Prostate gland (tissue), 2 donors: ENCODE measurements at regions not wholly inside any gene's neighbourhood (a gene's known extent, or its start where the extent isn't known, plus 50 kb on each side); places are given as distances from the start of the nearest gene placed in this dataset.
"Not testable (repeated sequence)": the region's sequence is repeated elsewhere in the genome, so short reads cannot be mapped to it uniquely, and the experiment has no call there.

Source experiments
- DNase-seq: peaks from one replicate; pipeline ENCODE4 v3.0.0-alpha.2; 2019; ENCODE audit warnings: low spot score
- H3K27ac ChIP-seq, 2 donors: fragments of 200-600 bp; sonication (generic); 2 replicates each; pipeline ENCODE4 v1.5.1; 2017 to 2019
- H3K27me3 ChIP-seq: fragments of 200-600 bp; sonication (generic); replicated peaks from 2 replicates; pipeline ENCODE4 v1.5.1; 2019; ENCODE audit not compliant: insufficient read depth
- H3K36me3 ChIP-seq, 2 donors: fragments of 200-600 bp; sonication (generic); 1 replicate in 1 of 2; 2 replicates in 1 of 2; pipeline versions ENCODE4 v1.5.1 to v1.8.1; 2017 to 2019
- H3K4me1 ChIP-seq: fragments of 200-600 bp; sonication (generic); replicated peaks from 2 replicates; pipeline ENCODE4 v1.5.1; 2019
- H3K4me3 ChIP-seq, 2 donors: fragments of 200-600 bp; sonication (generic); 2 replicates each; pipeline ENCODE4 v1.5.1; 2017 to 2019
- H3K9me3 ChIP-seq: fragments of 200-600 bp; sonication (generic); 2 replicates; pipeline ENCODE4 v1.5.1; 2017
- WGBS: methylation state at CpG from one replicate; pipeline ENCODE4 v1.1.5; 2018; 5-methylcytosine and 5-hydroxymethylcytosine counted together
- intact Hi-C: fragments of 100-400 bp; cut with DNase I; formaldehyde crosslinking; loops from one replicate; pipeline ENCODE4 v1.14.2; 2022

DNA sequence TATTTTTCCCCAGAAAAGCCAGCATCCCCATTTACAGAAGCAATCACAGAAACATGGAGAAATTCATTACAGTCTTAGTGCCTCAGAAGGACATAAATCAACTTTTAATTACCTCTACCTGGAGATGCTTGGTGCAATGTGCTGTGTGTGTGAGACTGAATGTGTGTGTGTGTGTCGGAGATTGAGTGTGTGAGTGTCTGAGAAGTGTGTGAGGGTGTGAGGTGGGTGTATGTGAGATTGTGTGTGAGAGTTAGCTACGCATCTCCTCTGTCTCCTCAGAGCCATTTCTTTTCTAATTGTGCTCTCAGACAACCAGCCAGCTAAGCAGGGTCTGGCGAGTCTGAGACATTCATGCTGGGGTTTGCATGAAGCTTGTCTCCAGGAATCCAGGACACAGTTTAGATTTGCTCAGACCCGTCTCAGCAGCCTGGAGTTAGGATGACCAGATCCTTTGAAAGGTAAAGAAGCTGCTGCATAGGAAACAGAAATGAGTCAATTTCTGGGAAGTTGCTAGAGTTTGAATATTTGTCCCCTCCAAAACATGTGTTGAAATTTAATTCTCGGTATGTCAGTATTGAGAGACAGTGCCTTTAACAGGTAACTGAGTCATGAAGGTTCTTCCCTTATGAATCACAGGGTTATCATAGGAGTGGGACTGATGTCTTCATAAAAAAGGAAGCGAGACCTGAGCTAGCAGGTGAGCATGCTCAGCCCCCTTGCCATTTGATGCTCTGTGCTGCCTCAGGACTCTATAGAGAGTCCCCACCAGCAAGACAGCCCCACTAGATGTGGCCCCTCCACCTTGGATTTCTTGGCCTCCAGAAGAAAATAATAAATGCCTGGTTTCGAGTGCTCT, 199.0 kb upstream of the PLGLB2 start:
- H3K4me1 ChIP-seq, DNase-seq, H3K36me3 ChIP-seq, intact Hi-C loops, H3K4me3 ChIP-seq, H3K27me3 ChIP-seq, H3K9me3 ChIP-seq, H3K27ac ChIP-seq: not testable (repeated sequence)
- WGBS: 95% methylated on average over 2 of the region's 7 CpGs

DNA sequence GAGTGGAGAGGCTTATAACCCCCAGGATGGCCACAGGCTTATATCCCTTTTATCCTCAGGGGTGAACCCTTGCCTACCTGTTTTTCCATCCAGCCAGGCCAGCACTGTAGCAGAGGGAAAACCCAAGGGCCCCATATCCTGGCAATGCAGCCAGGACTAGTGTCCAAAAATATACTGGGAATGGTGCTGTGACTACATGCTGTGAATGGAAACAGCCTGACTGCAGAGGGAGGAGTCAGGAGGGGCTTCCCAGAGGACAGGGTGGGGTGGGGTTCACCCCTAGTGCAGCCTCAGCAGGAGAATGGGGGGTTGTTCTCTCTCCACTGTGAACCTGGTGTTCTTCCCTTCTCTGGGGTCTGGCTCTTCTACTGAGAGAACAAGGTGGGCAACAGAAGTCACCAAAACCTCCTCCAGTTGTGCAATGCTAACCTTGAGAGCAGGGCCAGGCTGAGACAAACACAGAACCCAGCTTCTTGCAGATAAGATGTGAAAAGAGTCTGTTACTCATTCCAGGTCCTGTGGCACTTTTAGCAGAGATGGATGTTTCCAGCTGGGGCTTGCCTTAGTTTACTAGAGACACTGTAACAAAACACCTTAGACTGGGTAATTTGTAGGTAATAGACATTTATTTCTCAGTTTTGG, 198.2 kb upstream of the PLGLB2 start:
- H3K4me1 ChIP-seq, H3K9me3 ChIP-seq, DNase-seq, intact Hi-C loops, H3K36me3 ChIP-seq, H3K27ac ChIP-seq, H3K4me3 ChIP-seq, H3K27me3 ChIP-seq: not testable (repeated sequence)

DNA sequence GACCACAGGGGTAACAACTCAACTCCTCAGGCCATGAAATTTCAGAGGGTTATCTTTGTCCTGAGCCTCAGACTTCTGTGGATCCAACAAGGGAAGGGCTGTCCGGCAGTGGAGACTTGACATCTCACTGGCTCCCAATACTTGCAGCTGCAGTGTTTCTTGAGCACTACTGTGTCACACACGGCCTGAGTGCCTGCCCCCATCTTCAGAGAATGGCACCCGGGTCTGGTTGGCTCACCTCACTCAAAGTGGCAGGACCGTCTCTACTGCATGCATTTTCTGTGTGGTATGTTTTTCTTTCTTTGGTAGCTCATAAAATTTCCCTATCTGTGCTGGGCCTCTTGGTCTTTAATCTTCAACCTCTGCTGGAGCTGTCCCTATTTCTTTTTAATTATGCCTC, 193.2 kb upstream of the PLGLB2 start:
- 40% methylated on average over 1 of the region's 4 CpGs for WGBS
- DNase-seq, H3K4me1 ChIP-seq: not testable (repeated sequence)

DNA sequence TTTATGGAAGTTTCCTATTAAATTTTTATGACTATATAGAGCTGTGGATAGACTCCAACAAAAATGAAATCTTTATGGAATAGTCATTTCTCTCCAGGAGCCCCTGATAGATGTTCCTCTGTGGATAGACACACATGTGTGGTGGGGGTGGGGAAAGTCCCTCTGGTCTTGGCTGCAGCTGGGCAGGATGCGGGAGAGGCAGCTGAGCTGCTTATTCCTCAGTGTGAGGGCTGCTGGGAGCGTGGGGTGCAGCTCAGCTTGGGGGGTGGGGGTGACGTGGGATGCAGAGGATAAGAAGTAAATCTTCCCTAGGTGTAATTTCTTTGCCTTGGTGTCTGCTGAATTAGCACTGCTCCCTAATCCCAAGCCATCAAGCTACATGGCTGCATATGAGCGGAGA, 192.8 kb upstream of the PLGLB2 start:
- H3K4me1 ChIP-seq, H3K4me3 ChIP-seq, H3K9me3 ChIP-seq, H3K36me3 ChIP-seq, H3K27ac ChIP-seq, H3K27me3 ChIP-seq, DNase-seq, intact Hi-C loops: not testable (repeated sequence)
- no CpG with 5 or more reads among the region's 4 CpGs for WGBS

More for the DNA sequence above, 193.2 kb upstream of the PLGLB2 start:
- H3K9me3 ChIP-seq, H3K4me3 ChIP-seq, H3K27ac ChIP-seq, intact Hi-C loops, H3K36me3 ChIP-seq, H3K27me3 ChIP-seq: not testable (repeated sequence)

DNA sequence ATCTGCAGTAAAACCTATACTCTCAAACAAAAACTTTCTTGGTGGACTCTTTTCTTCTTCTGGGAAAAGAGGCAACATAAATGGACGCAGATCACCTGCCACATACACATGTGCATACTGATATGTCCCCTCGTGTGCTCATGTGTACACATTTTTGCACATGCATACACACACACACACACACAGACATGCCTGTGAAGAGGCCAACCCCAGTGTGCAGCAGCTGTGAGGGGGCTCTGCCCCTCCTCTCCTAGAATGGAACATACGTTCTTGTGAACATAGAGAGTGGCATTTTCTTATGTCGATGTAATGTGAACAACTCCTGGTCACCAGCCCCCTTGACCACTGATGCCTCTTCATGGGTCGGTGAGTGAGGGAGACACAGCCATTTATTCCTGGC, 188.9 kb upstream of the PLGLB2 start:
- H3K27me3 ChIP-seq, intact Hi-C loops, H3K36me3 ChIP-seq, DNase-seq, H3K4me3 ChIP-seq, H3K4me1 ChIP-seq, H3K9me3 ChIP-seq, H3K27ac ChIP-seq: not testable (repeated sequence)
- 86% methylated on average over 3 of the region's 5 CpGs for WGBS

DNA sequence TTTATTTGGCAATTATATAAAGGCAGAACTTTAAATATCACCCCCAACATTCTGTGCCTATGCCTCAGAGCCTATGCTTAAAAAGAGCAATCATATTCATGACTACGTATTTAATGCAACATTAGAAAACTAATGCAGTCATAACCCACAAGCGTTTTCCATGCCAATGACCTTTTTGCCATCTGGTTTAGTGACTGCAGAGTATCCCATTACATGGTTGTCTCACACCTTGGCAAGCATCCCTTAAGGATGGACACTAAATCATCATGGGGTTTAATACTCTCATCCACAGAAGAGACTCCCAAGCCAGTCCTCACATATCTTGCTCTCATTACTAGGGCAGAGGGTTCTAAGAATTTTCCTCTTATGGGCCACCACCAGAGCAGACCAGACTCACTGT, 188.2 kb upstream of the PLGLB2 start:
- H3K9me3 ChIP-seq, H3K4me1 ChIP-seq, H3K27me3 ChIP-seq, H3K4me3 ChIP-seq, H3K27ac ChIP-seq, intact Hi-C loops, DNase-seq, H3K36me3 ChIP-seq: not testable (repeated sequence)
- 80% methylated on average over 1 of the region's 2 CpGs for WGBS

DNA sequence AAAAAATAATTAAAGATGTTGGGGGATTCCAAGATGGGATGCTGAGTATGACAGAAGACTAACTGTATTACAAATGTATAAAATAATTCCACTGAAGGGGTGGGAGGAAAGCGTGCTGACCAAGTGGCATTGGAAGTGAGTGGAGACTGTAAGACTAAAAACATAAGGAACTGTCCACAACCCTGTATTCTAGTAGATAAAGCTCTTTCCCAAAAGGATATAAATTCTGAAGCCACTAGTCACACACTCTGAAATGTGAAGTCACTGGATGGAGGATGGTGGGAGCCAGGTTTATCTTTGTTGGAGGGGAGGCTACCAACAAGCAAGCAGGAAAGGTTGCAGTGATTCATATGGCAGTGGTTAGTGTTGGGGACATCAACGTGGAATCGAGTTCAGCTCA, 182.8 kb upstream of the PLGLB2 start:
- H3K9me3 ChIP-seq, H3K27me3 ChIP-seq, H3K4me3 ChIP-seq, H3K27ac ChIP-seq, H3K36me3 ChIP-seq, H3K4me1 ChIP-seq, intact Hi-C loops, DNase-seq: not testable (repeated sequence)
- WGBS: 100% methylated on average over 1 of the region's 3 CpGs

DNA sequence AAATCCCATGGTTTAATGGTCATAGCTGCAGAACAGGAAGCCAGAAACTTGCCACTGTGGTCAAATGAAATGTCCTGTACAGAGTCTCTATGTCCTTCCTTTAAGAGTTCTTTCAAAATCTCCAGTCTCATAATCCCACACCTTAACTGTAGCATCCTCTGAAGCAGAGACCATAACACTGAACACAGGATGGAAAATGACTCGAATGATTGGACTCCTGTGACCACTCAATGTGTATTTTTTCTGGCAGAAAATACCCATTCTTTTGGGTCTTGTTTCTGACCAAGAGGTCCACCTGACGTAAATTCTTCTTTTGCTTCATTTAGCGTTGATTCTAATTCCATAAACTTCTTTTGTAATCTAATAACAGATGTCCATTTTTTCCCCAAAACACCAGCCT, 181.4 kb upstream of the PLGLB2 start:
- H3K27ac ChIP-seq, H3K9me3 ChIP-seq, intact Hi-C loops, H3K4me1 ChIP-seq, H3K27me3 ChIP-seq, H3K4me3 ChIP-seq, DNase-seq, H3K36me3 ChIP-seq: not testable (repeated sequence)
- WGBS: 96% methylated on average over 3 of the region's 3 CpGs

DNA sequence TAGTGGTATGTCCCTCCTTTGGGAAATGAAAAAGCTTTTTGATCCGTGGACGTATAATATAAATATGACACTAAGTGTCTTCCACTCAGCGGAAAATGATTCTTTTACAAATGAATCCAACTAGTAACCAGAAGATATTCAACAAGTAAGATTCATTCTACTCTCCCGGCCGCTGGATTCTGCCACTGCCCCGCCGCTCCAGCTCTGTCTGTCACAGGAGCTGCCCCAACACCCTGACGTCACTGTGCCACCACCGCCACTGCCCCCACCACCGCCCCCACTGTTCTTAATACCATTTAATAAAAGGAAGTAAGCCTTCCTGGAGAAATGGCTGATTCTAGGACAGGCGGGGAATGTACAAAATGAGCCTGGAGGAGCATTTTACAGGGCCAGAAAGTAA, 180.8 kb upstream of the PLGLB2 start:
- H3K36me3 ChIP-seq, intact Hi-C loops, DNase-seq, H3K27ac ChIP-seq, H3K9me3 ChIP-seq, H3K4me3 ChIP-seq, H3K27me3 ChIP-seq, H3K4me1 ChIP-seq: not testable (repeated sequence)
- WGBS: 89% methylated on average over 11 of the region's 11 CpGs

DNA sequence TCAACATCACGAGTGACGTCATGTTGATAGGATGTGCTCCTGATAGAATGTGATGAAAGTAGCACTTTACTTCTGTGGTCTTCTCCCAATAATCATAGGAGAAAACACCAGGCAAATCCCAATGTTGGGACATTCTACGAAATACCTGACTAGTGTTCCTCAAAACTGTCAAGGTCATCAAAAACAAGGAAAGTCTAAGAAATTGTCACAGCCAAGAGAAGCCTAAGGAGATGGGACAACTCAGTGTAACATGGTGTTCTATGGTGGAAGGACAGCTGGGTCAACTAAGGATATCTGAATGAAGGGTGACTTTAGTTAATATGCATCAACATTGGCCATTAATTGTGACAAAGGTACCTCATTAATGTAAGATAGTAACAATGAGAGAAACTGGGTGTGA, 180.0 kb upstream of the PLGLB2 start:
- H3K27me3 ChIP-seq, H3K4me3 ChIP-seq, H3K9me3 ChIP-seq, H3K27ac ChIP-seq, intact Hi-C loops, H3K4me1 ChIP-seq, DNase-seq, H3K36me3 ChIP-seq: not testable (repeated sequence)
- WGBS: 88% methylated on average over 3 of the region's 3 CpGs

DNA sequence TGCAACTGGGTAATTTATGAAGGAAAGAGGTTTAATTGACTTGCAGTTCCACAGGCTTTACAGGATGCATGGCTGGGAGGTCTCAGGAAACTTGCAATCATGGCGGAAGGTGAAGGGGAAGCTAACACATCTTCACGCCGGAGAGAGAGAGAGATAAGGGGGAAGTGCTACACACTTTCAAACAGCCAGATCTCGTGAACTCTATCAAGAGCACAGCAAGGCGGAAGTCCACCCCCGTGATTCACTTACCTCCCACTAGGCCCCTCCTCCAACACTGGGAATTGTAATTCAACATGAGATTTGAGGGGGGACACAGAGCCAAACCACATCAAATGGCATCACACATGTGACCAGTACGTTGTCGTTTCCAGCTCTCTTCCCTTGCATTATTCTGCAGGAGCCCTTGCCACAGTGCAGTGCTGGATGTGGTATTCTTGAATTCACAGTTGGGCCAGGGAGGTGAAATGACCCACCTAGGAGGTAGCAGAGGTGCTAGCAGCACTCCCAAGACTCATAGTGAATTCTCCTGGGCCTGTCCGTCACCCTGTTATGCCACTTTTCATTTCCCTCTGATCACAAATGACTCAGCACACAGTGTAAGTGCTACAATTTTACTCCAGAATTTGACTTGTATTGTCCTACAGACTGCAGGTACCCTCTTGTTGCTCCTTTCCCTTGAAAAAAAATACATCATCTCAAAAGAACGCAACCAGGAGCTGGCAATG, 179.2 kb upstream of the PLGLB2 start:
- H3K27ac ChIP-seq, H3K27me3 ChIP-seq, H3K36me3 ChIP-seq, H3K9me3 ChIP-seq, H3K4me1 ChIP-seq, H3K4me3 ChIP-seq, intact Hi-C loops, DNase-seq: not testable (repeated sequence)
- 97% methylated on average over 9 of the region's 10 CpGs for WGBS

DNA sequence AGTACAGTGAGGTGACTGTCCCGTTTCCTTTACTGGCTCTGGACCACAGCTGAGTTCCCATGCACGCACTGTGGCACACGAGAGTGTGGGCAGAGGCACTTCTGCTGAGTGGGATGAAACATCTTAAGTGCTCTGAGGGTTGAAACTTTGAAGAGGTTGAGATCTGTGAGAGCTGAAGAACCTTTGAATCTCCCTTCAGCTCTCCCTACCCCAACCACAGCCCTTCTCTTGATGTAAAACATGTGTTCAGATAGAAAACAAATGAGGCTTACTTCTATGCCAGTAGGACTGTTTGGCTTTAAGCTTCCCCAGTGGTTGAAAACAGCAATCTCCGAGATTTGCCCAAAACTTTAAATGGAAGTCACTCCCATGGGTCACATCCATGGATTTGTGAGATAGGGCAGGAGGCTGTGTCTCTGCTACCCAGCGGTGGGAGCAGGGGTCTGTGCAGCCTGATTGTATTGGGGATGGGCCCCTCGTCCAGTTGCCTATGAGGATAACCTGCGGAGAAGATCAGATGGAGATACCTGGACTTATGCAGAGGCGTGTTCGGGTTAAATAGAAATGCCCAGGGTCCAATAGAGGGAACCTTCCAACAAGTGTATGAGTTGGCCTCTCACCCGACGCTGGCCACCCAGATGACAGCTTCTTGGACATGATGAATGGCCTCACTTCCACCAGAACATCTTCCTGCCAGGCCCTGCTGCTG, 178.0 kb upstream of the PLGLB2 start:
- H3K9me3 ChIP-seq, H3K27me3 ChIP-seq, intact Hi-C loops, H3K36me3 ChIP-seq, DNase-seq, H3K4me1 ChIP-seq, H3K4me3 ChIP-seq, H3K27ac ChIP-seq: not testable (repeated sequence)
- WGBS: 94% methylated on average over 7 of the region's 11 CpGs
